ENCODE measurements at regions not wholly inside any gene's neighbourhood (a gene's known extent, or its start where the extent isn't known, plus 50 kb on each side); places are given as distances from the start of the nearest gene placed in this dataset.
"Not testable (repeated sequence)": the region's sequence is repeated elsewhere in the genome, so short reads cannot be mapped to it uniquely, and the experiment has no call there.

DNA sequence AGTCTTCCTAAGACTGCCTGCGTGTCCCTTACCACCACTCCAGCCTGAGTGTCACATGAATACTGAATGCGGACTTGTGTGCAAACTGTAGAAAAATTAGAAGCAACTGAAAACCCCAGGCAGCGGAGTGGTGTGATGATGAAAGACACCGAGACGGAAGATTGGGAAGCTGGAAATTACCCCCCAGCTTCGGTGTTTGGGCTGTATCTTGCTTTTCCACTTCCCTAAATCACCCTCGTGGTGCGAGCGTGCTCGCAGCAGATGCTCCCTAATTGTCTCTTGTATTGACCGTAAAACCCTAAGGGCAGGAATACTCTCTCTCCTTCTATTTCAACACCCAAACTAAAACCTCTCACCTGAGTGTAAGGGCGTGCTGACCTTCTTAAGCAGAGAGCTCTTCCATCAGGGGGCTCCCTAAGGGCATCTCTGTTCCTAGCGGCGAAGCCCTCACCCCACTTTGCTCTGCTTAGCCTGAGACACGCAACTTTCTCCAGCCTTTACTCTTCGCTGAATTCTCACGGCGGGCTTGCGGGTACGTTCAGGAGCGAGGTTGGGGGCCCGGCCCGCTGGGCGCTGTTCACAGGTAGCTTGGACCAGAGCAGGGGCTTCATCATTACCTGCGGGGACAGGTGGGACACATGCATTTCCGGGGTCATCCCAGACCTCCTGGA, 62.4 kb downstream of the CRYBB2 start:
- Histone ChIP-seq H3K4me2 (ENCODE audit: low read length) (no peak overlapping the region), H4K20me1 (ENCODE audit: control insufficient read depth, insufficient read depth, low read depth, low read length) (no peaks in the 10 kb centered on the region), H3K9me2 (replicated peaks; ENCODE audit: control insufficient read depth, low read length) (no peaks in the 10 kb centered on the region), H3K79me2 (ENCODE audit: control insufficient read depth, low read length) (no peaks in the 10 kb centered on the region), H3K9me3 (ENCODE audit: control insufficient read depth, insufficient read depth, low read length) (no peaks in the 10 kb centered on the region), H3K4me1 (ENCODE audit: control insufficient read depth, low read length) (peaks cover 5% of the 10 kb centered on the region), H3K36me3 (ENCODE audit: control insufficient read depth, low read length) (no peaks in the 10 kb centered on the region), H3K27ac (ENCODE audit: low read depth, low read length) (no peak overlapping the region), H3F3A (ENCODE audit: control insufficient read depth, insufficient read depth) (no peaks in the 10 kb centered on the region), H3K27me3 (ENCODE audit: control insufficient read depth, low read length) (peaks cover 57% of the 10 kb centered on the region), H3K4me3 (ENCODE audit: low read length) (no peak overlapping the region)
- no peak; the same call in 1 of the 2 replicates for TF ChIP-seq EZH2phosphoT487 (IDR thresholded peaks at IDR 0.05; ENCODE audit: borderline replicate concordance, low read length)
- TF ChIP-seq, protein P1, sequence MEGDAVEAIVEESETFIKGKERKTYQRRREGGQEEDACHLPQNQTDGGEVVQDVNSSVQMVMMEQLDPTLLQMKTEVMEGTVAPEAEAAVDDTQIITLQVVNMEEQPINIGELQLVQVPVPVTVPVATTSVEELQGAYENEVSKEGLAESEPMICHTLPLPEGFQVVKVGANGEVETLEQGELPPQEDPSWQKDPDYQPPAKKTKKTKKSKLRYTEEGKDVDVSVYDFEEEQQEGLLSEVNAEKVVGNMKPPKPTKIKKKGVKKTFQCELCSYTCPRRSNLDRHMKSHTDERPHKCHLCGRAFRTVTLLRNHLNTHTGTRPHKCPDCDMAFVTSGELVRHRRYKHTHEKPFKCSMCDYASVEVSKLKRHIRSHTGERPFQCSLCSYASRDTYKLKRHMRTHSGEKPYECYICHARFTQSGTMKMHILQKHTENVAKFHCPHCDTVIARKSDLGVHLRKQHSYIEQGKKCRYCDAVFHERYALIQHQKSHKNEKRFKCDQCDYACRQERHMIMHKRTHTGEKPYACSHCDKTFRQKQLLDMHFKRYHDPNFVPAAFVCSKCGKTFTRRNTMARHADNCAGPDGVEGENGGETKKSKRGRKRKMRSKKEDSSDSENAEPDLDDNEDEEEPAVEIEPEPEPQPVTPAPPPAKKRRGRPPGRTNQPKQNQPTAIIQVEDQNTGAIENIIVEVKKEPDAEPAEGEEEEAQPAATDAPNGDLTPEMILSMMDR (IDR thresholded peaks at IDR 0.05; ENCODE audit: low read depth, low read length, poor library complexity, severe bottlenecking), result no peak

DNA sequence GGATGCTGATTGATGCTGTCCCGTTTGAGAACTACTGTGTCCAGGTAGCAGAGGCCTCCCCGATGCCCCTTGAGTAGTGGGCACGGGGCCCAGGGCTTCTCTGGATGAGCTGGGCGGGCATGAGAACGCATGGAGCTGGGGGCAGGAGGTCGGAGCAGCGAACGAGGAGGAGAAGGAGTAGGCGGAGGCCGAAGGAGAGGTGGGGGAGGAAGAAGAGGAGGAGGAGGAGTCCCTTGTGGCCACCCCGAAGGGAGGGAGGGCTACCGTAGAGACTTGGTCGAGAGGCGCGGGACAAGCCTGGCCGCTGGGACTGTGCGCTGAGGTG, 62.9 kb downstream of the CRYBB2 start:
- no peak overlapping the region for H3K4me2 ChIP-seq (ENCODE audit: low read length)
- H3K27me3 ChIP-seq (ENCODE audit: control insufficient read depth, low read length), result peaks cover 57% of the 10 kb centered on the region
- no peak for TF ChIP-seq EZH2phosphoT487 (IDR thresholded peaks at IDR 0.05; ENCODE audit: borderline replicate concordance, low read length)
- TF ChIP-seq, protein P1 (IDR thresholded peaks at IDR 0.05; ENCODE audit: low read depth, low read length, poor library complexity, severe bottlenecking), result no peak

DNA sequence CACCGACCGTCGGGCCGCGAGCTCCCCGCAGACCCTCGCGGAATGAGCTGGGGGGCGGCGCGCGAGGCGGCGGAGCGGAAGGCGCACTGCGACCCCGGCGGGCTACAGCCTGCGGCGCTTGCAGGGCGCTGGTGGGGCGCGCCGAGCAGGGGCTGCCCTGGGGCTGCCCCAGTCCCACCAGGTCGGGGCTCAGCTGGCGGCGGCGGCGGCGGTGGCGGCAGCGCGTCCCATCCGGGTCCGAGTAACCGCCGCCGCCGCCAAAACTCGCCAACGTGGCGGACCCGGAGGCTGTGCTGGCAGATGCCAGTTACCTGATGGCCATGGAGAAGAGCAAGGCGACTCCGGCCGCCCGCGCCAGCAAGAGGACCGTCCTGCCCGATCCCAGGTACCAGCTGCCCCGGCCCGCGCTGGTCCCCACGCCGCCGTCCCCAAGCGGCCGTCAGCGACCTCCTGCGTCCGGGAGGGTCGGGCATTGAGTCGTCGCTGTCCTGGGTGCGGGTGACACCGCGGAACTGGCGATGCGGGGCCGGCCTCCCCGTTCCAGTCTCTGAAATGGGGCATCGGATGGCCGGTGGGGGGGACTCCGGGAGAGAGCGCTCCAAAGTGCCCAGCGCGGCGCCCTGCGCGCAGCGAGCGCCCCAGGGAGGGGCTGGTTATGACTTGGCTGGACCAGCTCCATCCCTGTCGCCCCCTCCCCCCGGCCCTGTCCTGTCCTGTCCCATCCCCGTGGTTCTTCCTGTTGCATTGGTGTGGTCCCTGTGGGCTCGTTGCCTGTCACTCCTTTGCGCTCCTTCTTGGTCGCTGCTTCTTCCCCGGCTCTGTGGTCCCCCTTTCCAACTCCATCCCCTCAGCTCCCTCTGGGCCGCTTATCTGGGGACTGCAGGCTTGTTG, 63.5 kb downstream of the CRYBB2 start:
- H3K4me2 ChIP-seq (ENCODE audit: low read length), result no peak overlapping the region
- no peaks in the 10 kb centered on the region for H4K20me1 ChIP-seq (ENCODE audit: control insufficient read depth, insufficient read depth, low read depth, low read length)
- H3K27me3 ChIP-seq (ENCODE audit: control insufficient read depth, low read length), result peaks cover 57% of the 10 kb centered on the region
- H3K9me3 ChIP-seq (ENCODE audit: control insufficient read depth, insufficient read depth, low read length), result no peaks in the 10 kb centered on the region
- no peaks in the 10 kb centered on the region for H3K79me2 ChIP-seq (ENCODE audit: control insufficient read depth, low read length)
- H3K4me3 ChIP-seq (ENCODE audit: low read length), result no peak overlapping the region
- H3K27ac ChIP-seq (ENCODE audit: low read depth, low read length), result no peak overlapping the region
- TF ChIP-seq, protein P1 (IDR thresholded peaks at IDR 0.05; ENCODE audit: low read depth, low read length, poor library complexity, severe bottlenecking), result no peak
- TF ChIP-seq EZH2phosphoT487 (IDR thresholded peaks at IDR 0.05; ENCODE audit: borderline replicate concordance, low read length), result no peak; the same call in 1 of the 2 replicates
- H3K4me1 ChIP-seq (ENCODE audit: control insufficient read depth, low read length), result peaks cover 5% of the 10 kb centered on the region
- no peaks in the 10 kb centered on the region for H3K36me3 ChIP-seq (ENCODE audit: control insufficient read depth, low read length)
- no peaks in the 10 kb centered on the region for H3K9me2 ChIP-seq (replicated peaks; ENCODE audit: control insufficient read depth, low read length)
- H3F3A ChIP-seq (ENCODE audit: control insufficient read depth, insufficient read depth), result no peaks in the 10 kb centered on the region

More for the DNA sequence above, 62.9 kb downstream of the CRYBB2 start:
- H3F3A ChIP-seq (ENCODE audit: control insufficient read depth, insufficient read depth), result no peaks in the 10 kb centered on the region
- H3K4me1 ChIP-seq (ENCODE audit: control insufficient read depth, low read length), result peaks cover 5% of the 10 kb centered on the region
- H3K9me3 ChIP-seq (ENCODE audit: control insufficient read depth, insufficient read depth, low read length), result no peaks in the 10 kb centered on the region
- H4K20me1 ChIP-seq (ENCODE audit: control insufficient read depth, insufficient read depth, low read depth, low read length), result no peaks in the 10 kb centered on the region
- no peaks in the 10 kb centered on the region for H3K79me2 ChIP-seq (ENCODE audit: control insufficient read depth, low read length)
- no peak overlapping the region for H3K27ac ChIP-seq (ENCODE audit: low read depth, low read length)
- H3K36me3 ChIP-seq (ENCODE audit: control insufficient read depth, low read length), result no peaks in the 10 kb centered on the region
- no peaks in the 10 kb centered on the region for H3K9me2 ChIP-seq (replicated peaks; ENCODE audit: control insufficient read depth, low read length)
- no peak overlapping the region for H3K4me3 ChIP-seq (ENCODE audit: low read length)

DNA sequence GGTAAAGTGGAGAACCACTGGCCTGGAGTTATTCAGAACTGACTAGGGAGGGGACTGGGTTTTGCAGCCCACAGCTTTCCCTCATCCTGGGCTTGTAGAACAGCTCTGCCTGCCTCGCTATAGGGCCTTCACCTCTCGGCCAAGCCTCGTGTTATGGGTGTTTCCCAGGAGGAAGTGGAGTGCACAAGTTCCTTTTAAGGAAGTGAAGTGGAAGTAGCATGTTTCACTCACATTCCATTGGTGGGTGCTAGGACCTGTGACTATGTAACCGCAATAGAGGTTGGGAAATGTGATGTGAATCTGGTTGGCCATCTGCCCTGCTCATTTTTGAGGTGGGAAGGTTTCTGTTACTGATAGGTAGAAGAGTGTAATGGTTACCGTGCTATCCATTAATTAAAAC, 69.0 kb downstream of the CRYBB2 start:
- not testable (repeated sequence) for H3K9me3 ChIP-seq (ENCODE audit: control insufficient read depth, insufficient read depth, low read length); H4K20me1 ChIP-seq (ENCODE audit: control insufficient read depth, insufficient read depth, low read depth, low read length); H3K9me2 ChIP-seq (replicated peaks; ENCODE audit: control insufficient read depth, low read length); H3K4me1 ChIP-seq (ENCODE audit: control insufficient read depth, low read length); H3K36me3 ChIP-seq (ENCODE audit: control insufficient read depth, low read length); H3K79me2 ChIP-seq (ENCODE audit: control insufficient read depth, low read length); H3K27ac ChIP-seq (ENCODE audit: low read depth, low read length); H3F3A ChIP-seq (ENCODE audit: control insufficient read depth, insufficient read depth); H3K4me3 ChIP-seq (ENCODE audit: low read length); H3K4me2 ChIP-seq (ENCODE audit: low read length)
- H3K27me3 ChIP-seq (ENCODE audit: control insufficient read depth, low read length), result peaks cover 12% of the 10 kb centered on the region

DNA sequence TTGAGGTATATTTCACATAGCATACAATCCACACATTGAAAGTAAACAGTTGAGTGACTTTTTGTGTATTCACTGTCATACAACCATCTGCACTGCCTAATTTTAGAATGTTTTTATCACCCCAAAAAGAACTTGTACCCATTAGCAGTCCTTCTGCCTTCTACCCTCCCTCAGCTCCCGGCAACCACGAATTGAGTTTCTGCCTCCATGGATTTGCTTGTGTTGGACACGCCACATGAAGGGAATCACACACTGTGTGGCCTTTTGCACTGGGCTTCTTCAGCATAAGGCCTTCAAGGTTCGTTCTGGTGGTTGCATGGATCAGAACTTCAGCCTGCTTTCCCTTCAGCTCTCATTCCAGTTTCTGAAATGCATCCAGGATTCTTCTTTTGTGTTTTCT, 82.5 kb downstream of the CRYBB2 start:
- not testable (repeated sequence) for H3K4me3 ChIP-seq (ENCODE audit: low read length); H3K27me3 ChIP-seq (ENCODE audit: control insufficient read depth, low read length); H4K20me1 ChIP-seq (ENCODE audit: control insufficient read depth, insufficient read depth, low read depth, low read length); H3K79me2 ChIP-seq (ENCODE audit: control insufficient read depth, low read length); H3K4me2 ChIP-seq (ENCODE audit: low read length); H3K27ac ChIP-seq (ENCODE audit: low read depth, low read length); H3K36me3 ChIP-seq (ENCODE audit: control insufficient read depth, low read length); H3K9me2 ChIP-seq (replicated peaks; ENCODE audit: control insufficient read depth, low read length); H3K4me1 ChIP-seq (ENCODE audit: control insufficient read depth, low read length); H3F3A ChIP-seq (ENCODE audit: control insufficient read depth, insufficient read depth); H3K9me3 ChIP-seq (ENCODE audit: control insufficient read depth, insufficient read depth, low read length)
